Smooth muscle cell (in vitro differentiated cells): ENCODE measurements at regions not wholly inside any gene's neighbourhood (a gene's known extent, or its start where the extent isn't known, plus 50 kb on each side); places are given as distances from the start of the nearest gene placed in this dataset.

Experiments
- DNase-seq: peaks from one replicate; lab custom pipeline; 2025; ENCODE audit not compliant: unreplicated experiment; lab: John Stamatoyannopoulos, UW
- H2AFZ ChIP-seq: fragments of 200-600 bp; sonication (generic); 2 replicates; pipeline ENCODE4 v1.6.0; 2016; ENCODE audit warnings: antibody characterized with exemption, low read depth, mild to moderate bottlenecking
- H3F3A ChIP-seq: fragments of 200-600 bp; sonication (generic); 2 replicates; pipeline ENCODE4 v1.6.0; 2017; ENCODE audit warnings: antibody characterized with exemption, low read depth
- H3K27ac ChIP-seq: fragments of 200-600 bp; sonication (generic); 2 replicates; pipeline ENCODE4 v1.5.1; 2016; ENCODE audit warnings: low read depth, mild to moderate bottlenecking
- H3K27me3 ChIP-seq: fragments of 200-600 bp; sonication (generic); 2 replicates; pipeline ENCODE4 v1.6.1; 2016; ENCODE audit warnings: low read depth, mild to moderate bottlenecking
- H3K36me3 ChIP-seq: fragments of 200-600 bp; sonication (generic); 2 replicates; pipeline ENCODE4 v1.5.1; 2016; ENCODE audit warnings: low read depth
- H3K4me1 ChIP-seq: fragments of 200-600 bp; sonication (generic); 2 replicates; pipeline ENCODE4 v1.5.1; 2016; ENCODE audit warnings: low read depth
- H3K4me2 ChIP-seq: fragments of 200-600 bp; sonication (generic); 2 replicates; pipeline ENCODE4 v1.6.0; 2016; ENCODE audit warnings: mild to moderate bottlenecking
- H3K4me3 ChIP-seq: fragments of 200-600 bp; sonication (generic); 2 replicates; pipeline ENCODE4 v1.5.1; 2016; ENCODE audit warnings: mild to moderate bottlenecking
- H3K79me2 ChIP-seq: fragments of 200-600 bp; sonication (generic); 2 replicates; pipeline ENCODE4 v1.6.0; 2016; ENCODE audit warnings: low read depth, mild to moderate bottlenecking
- H3K9ac ChIP-seq: fragments of 200-600 bp; sonication (generic); 2 replicates; pipeline ENCODE4 v1.6.0; 2016; ENCODE audit warnings: low read depth
- H3K9me3 ChIP-seq: fragments of 200-600 bp; sonication (generic); replicated peaks from 2 replicates; pipeline ENCODE4 v1.5.1; 2016; ENCODE audit warnings: low read depth
- H4K20me1 ChIP-seq: fragments of 200-600 bp; sonication (generic); 2 replicates; pipeline ENCODE4 v1.6.0; 2016; ENCODE audit warnings: low read depth
- CTCF ChIP-seq: fragments of 200-600 bp; sonication (generic); IDR thresholded peaks from 2 replicates; pipeline ENCODE4 v1.5.1; 2017; ENCODE audit warnings: borderline replicate concordance, mild to moderate bottlenecking, antibody characterized with exemption; ENCODE audit not compliant: insufficient read depth, poor library complexity, severe bottlenecking
- WGBS: methylation state at CpG from one replicate; pipeline ENCODE4 v1.1.7; 2016; ENCODE audit warnings: low lambda C conversion rate; 5-methylcytosine and 5-hydroxymethylcytosine counted together

DNA sequence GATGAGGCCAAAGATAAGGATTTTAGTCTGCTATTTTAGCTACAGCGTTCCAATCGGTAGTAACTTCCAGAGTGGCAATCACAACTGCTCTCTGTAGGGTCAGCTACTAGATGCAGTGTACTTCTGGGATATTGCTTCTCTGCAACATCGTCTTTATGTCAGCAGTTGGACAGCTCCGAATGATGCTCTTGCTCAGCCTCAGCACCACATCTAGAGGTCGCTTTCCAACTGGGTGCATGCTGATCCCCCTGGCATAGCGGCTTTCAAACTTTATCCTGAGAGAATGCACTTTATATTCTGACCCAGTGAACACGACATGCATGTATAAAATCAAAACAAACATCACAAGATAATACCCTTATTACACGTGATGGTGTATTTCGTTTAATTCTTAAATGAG lies 219.6 kb downstream of the C11orf87 start:
- no peak overlapping the region for H3K4me3 ChIP-seq
- H3K79me2 ChIP-seq: no peaks in the 10 kb centered on the region
- no peak for DNase-seq
- no peaks in the 10 kb centered on the region for H3K9me3 ChIP-seq
- no peak overlapping the region for H2AFZ ChIP-seq
- H4K20me1 ChIP-seq: no peaks in the 10 kb centered on the region
- no peaks in the 10 kb centered on the region for H3K4me1 ChIP-seq
- H3F3A ChIP-seq: no peaks in the 10 kb centered on the region
- H3K4me2 ChIP-seq: no peak overlapping the region
- H3K9ac ChIP-seq: no peak overlapping the region
- H3K27me3 ChIP-seq: peaks cover 2% of the 10 kb centered on the region
- WGBS: 29% methylated on average over 9 of the region's 9 CpGs
- H3K36me3 ChIP-seq: no peaks in the 10 kb centered on the region
- peak; percentile 5 for TF ChIP-seq CTCF
- H3K27ac ChIP-seq: no peak overlapping the region

- peak; percentile 20 for DNase-seq
- 15% methylated on average over 2 of the region's 2 CpGs for WGBS
Measured at GRCh38 chr11:109644152-109644551, 222.2 kb downstream of the C11orf87 start.

GRCh38 chr11:109648804-109649203 lies 226.8 kb downstream of the C11orf87 start:
- Histone ChIP-seq H4K20me1 (no peaks in the 10 kb centered on the region), H3K27me3 (no peaks in the 10 kb centered on the region), H3K4me2 (no peak overlapping the region), H3K27ac (no peak overlapping the region), H3K36me3 (no peaks in the 10 kb centered on the region), H3K79me2 (no peaks in the 10 kb centered on the region), H2AFZ (no peak overlapping the region), H3F3A (no peaks in the 10 kb centered on the region), H3K9me3 (no peaks in the 10 kb centered on the region), H3K4me1 (no peaks in the 10 kb centered on the region), H3K9ac (no peak overlapping the region), H3K4me3 (no peak overlapping the region)
- TF ChIP-seq CTCF: no peak
- DNase-seq: no peak

More at GRCh38 chr11:109644152-109644551, 222.2 kb downstream of the C11orf87 start:
- H3K9me3 ChIP-seq: no peaks in the 10 kb centered on the region
- H3K27me3 ChIP-seq: no peaks in the 10 kb centered on the region
- no peaks in the 10 kb centered on the region for H3K79me2 ChIP-seq
- no peaks in the 10 kb centered on the region for H3F3A ChIP-seq
- no peak overlapping the region for H3K27ac ChIP-seq
- H3K4me3 ChIP-seq: no peak overlapping the region
- no peaks in the 10 kb centered on the region for H4K20me1 ChIP-seq
- H3K36me3 ChIP-seq: no peaks in the 10 kb centered on the region
- H3K4me2 ChIP-seq: peak overlapping the region; percentile 42
- no peak for TF ChIP-seq CTCF
- no peak overlapping the region for H3K9ac ChIP-seq
- no peaks in the 10 kb centered on the region for H3K4me1 ChIP-seq
- H2AFZ ChIP-seq: no peak overlapping the region

DNA sequence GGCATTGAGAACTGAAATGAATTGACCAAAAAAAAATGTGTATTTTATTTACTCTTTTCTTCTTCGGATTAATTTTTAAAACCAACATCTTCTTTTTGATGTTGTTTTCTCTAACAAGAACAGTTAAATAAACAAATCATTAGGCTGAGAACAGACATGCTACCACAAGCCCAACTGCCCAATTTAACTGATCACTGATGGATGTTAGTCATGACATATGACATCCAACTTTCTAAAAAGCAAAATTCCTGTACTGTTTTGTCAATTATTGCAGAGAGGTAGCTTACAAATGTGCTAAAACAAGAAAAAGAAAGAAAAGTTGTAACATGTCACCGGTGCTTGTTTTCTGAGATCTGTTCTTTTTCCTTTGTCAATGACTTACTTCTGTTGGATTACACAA lies 232.1 kb downstream of the C11orf87 start:
- H2AFZ ChIP-seq: no peak overlapping the region
- 71% methylated on average over 2 of the region's 2 CpGs for WGBS
- no peaks in the 10 kb centered on the region for H3K79me2 ChIP-seq

More for the DNA sequence above, 232.1 kb downstream of the C11orf87 start:
- DNase-seq: no peak
- no peak for TF ChIP-seq CTCF
- H3K4me2 ChIP-seq: no peak overlapping the region
- no peaks in the 10 kb centered on the region for H3K9me3 ChIP-seq
- no peaks in the 10 kb centered on the region for H3F3A ChIP-seq
- H3K9ac ChIP-seq: no peak overlapping the region
- H3K36me3 ChIP-seq: no peaks in the 10 kb centered on the region
- H3K4me3 ChIP-seq: no peak overlapping the region
- H4K20me1 ChIP-seq: no peaks in the 10 kb centered on the region
- no peaks in the 10 kb centered on the region for H3K27me3 ChIP-seq
- H3K27ac ChIP-seq: no peak overlapping the region
- H3K4me1 ChIP-seq: no peaks in the 10 kb centered on the region
